SK-N-SH (cell line): ENCODE measurements at regions not wholly inside any gene's neighbourhood (a gene's known extent, or its start where the extent isn't known, plus 50 kb on each side); places are given as distances from the start of the nearest gene placed in this dataset.

Source experiments
- CTCF ChIA-PET: fragments of 300-600, 350-600 bp; formaldehyde crosslinking; extraction: SDS; loops from one replicate; lab custom pipeline; 2021; lab: Yijun Ruan, JAX
- POLR2A ChIA-PET: fragments of 350-600 bp; sonication (Branson Sonifier 250); formaldehyde crosslinking; extraction: SDS; loops from one replicate; lab custom pipeline; 2020; ENCODE audit warnings: antibody characterized with exemption, inconsistent platforms; lab: Yijun Ruan, JAX
- DNase-seq: peaks from one replicate; pipeline ENCODE4 v3.0.0; 2012
- H2AFZ ChIP-seq: fragments of 200-600 bp; sonication (generic); 2 replicates; pipeline ENCODE4 v1.8.1; 2016; ENCODE audit warnings: antibody characterized with exemption, mild to moderate bottlenecking, low read depth
- H3F3A ChIP-seq: fragments of 200-600 bp; sonication (generic); replicated peaks from 2 replicates; pipeline ENCODE3; 2016; ENCODE audit warnings: antibody characterized with exemption, mild to moderate bottlenecking; ENCODE audit not compliant: insufficient read depth
- H3K27ac ChIP-seq, 2 experiments: fragments of 200-500 bp in 1 of 2; fragments of 200-600 bp in 1 of 2; sonication (Bioruptor generic) in 1 of 2; sonication (generic), shearing (Covaris generic) in 1 of 2; 2 replicates each; pipeline versions ENCODE4 v1.5.1 to v1.6.1; 2014 to 2016; ENCODE audit warnings: low read depth in 2 of 2, inconsistent platforms in 1 of 2, low read length in 1 of 2, mild to moderate bottlenecking in 1 of 2, mixed read lengths in 1 of 2
- H3K27me3 ChIP-seq: fragments of 200-600 bp; sonication (generic), shearing (Covaris generic); 2 replicates; pipeline ENCODE4 v1.6.1; 2016; ENCODE audit warnings: mixed run types; ENCODE audit not compliant: insufficient read depth
- H3K36me3 ChIP-seq, 2 experiments: fragments of 200-500 bp in 1 of 2; fragments of 200-600 bp in 1 of 2; sonication (Bioruptor generic) in 1 of 2; sonication (generic) in 1 of 2; replicated peaks in 1 of 2; 2 replicates each; pipeline versions ENCODE3 to v1.5.1; 2014 to 2016; ENCODE audit warnings: low read length in 1 of 2, mild to moderate bottlenecking in 1 of 2; ENCODE audit not compliant: insufficient read depth in 2 of 2, control insufficient read depth in 1 of 2
- H3K4me1 ChIP-seq, 2 experiments: fragments of 200-500 bp in 1 of 2; fragments of 200-600 bp in 1 of 2; sonication (Bioruptor generic) in 1 of 2; sonication (generic), shearing (Covaris generic) in 1 of 2; 2 replicates each; pipeline versions ENCODE4 v1.5.1 to v1.6.1; 2014 to 2016; ENCODE audit warnings: low read depth in 1 of 2, low read length in 1 of 2, mixed run types in 1 of 2; ENCODE audit not compliant: insufficient read depth in 2 of 2, control insufficient read depth in 1 of 2
- H3K4me2 ChIP-seq: fragments of 200-600 bp; sonication (generic), shearing (Covaris generic); 2 replicates; pipeline ENCODE4 v1.6.1; 2017; ENCODE audit warnings: mixed run types
- H3K4me3 ChIP-seq, 2 experiments: fragments of 200-500 bp in 1 of 2; fragments of 200-600 bp in 1 of 2; sonication (Bioruptor generic) in 1 of 2; sonication (generic), shearing (Covaris generic) in 1 of 2; 2 replicates each; pipeline versions ENCODE4 v1.5.1 to v1.8.1; 2014 to 2016; ENCODE audit warnings: low read depth in 2 of 2, inconsistent platforms in 1 of 2, low read length in 1 of 2, mild to moderate bottlenecking in 1 of 2, mixed read lengths in 1 of 2, moderate library complexity in 1 of 2
- H3K79me2 ChIP-seq: fragments of 200-600 bp; sonication (generic); 2 replicates; pipeline ENCODE4 v1.8.1; 2017; ENCODE audit warnings: mild to moderate bottlenecking; ENCODE audit not compliant: insufficient read depth
- H3K9ac ChIP-seq: fragments of 200-600 bp; sonication (generic); 2 replicates; pipeline ENCODE4 v1.6.1; 2017; ENCODE audit warnings: mixed run types
- H3K9me2 ChIP-seq: fragments of 200-600 bp; sonication (generic); 2 replicates; pipeline ENCODE4 v1.6.1; 2017; ENCODE audit warnings: mixed run types
- H3K9me3 ChIP-seq: fragments of 200-600 bp; sonication (generic); 2 replicates; pipeline ENCODE4 v1.6.1; 2017; ENCODE audit warnings: mixed run types, mild to moderate bottlenecking, moderate library complexity
- H4K20me1 ChIP-seq: fragments of 200-600 bp; sonication (generic); 2 replicates; pipeline ENCODE4 v1.6.1; 2017; ENCODE audit warnings: mild to moderate bottlenecking, mixed run types; ENCODE audit not compliant: insufficient read depth
- CTCF ChIP-seq: fragments of 200-600 bp; sonication (generic); IDR thresholded peaks from 2 replicates; pipeline ENCODE4 v1.6.1; 2017; ENCODE audit warnings: antibody characterized with exemption, mild to moderate bottlenecking, moderate library complexity
- FOSL2 ChIP-seq: IDR thresholded peaks from 2 replicates; pipeline ENCODE4 v1.4.0; 2012; ENCODE audit warnings: low read depth, mild to moderate bottlenecking, moderate library complexity, borderline replicate concordance
- JUND ChIP-seq: IDR thresholded peaks from 2 replicates; pipeline ENCODE4 v1.4.0; 2012
- NRF1 ChIP-seq: IDR thresholded peaks from 2 replicates; pipeline ENCODE4 v1.6.1; 2012; ENCODE audit warnings: low read depth, mild to moderate bottlenecking, low read length
- RXRA ChIP-seq: IDR thresholded peaks from 2 replicates; pipeline ENCODE4 v1.4.0; 2012; ENCODE audit warnings: low read depth, mild to moderate bottlenecking, borderline replicate concordance
- SMC3 ChIP-seq: IDR thresholded peaks from 2 replicates; pipeline ENCODE4 v1.6.1; 2012; ENCODE audit warnings: low read depth, low read length, improper control_type of control experiment
- TAF1 ChIP-seq: IDR thresholded peaks from 2 replicates; pipeline ENCODE4 v1.6.1; 2012; ENCODE audit warnings: low read depth, mild to moderate bottlenecking, low read length, moderate library complexity, borderline replicate concordance
- TCF12 ChIP-seq: IDR thresholded peaks from 2 replicates; pipeline ENCODE4 v1.4.0; 2012
- TEAD4 ChIP-seq: IDR thresholded peaks from 2 replicates; pipeline ENCODE4 v1.4.0; 2012; ENCODE audit warnings: mild to moderate bottlenecking, borderline replicate concordance; ENCODE audit not compliant: insufficient read depth
- WGBS: methylation state at CpG from one replicate; pipeline ENCODE4 v1.1.6; 2017; ENCODE audit warnings: low lambda C conversion rate; 5-methylcytosine and 5-hydroxymethylcytosine counted together

GRCh38 chr17:6244253-6244652 is 174.1 kb downstream of the WSCD1 start (continued):
- TF ChIP-seq CTCF (no peak), TCF12 (no peak), NRF1 (no peak)

GRCh38 chr17:6243186-6243585 is 173.0 kb downstream of the WSCD1 start:
- 0 out of 2 replicates have a peak, but pooled peaks cover 5% of the 10 kb centered on the region for H4K20me1 ChIP-seq
- CTCF ChIA-PET = no interaction called here

GRCh38 chr17:6241996-6242395 is 171.8 kb downstream of the WSCD1 start:
- Histone ChIP-seq H3K4me3 (no peak overlapping the region), H2AFZ (no peak overlapping the region), H3K9ac (no peak overlapping the region), H3K27ac (no peak overlapping the region), H3K9me2 (no peaks in the 10 kb centered on the region), H3K4me2 (no peak overlapping the region), H4K20me1 (0 out of 2 replicates have a peak, but pooled peaks cover 3% of the 10 kb centered on the region), H3K4me1 (no peaks in the 10 kb centered on the region), H3F3A (no peaks in the 10 kb centered on the region), H3K27me3 (peaks cover 60% of the 10 kb centered on the region), H3K79me2 (no peaks in the 10 kb centered on the region), H3K36me3 (no peaks in the 10 kb centered on the region), H3K9me3 (no peaks in the 10 kb centered on the region)
- CTCF ChIA-PET = no interaction called here
- WGBS = 11% methylated on average over 2 of the region's 4 CpGs
- POLR2A ChIA-PET = no interaction called here
- TF ChIP-seq TEAD4 = no peak
- TF ChIP-seq FOSL2 = no peak
- TF ChIP-seq TAF1 = no peak
- no peak for DNase-seq

More at GRCh38 chr17:6243186-6243585, 173.0 kb downstream of the WSCD1 start:
- Histone ChIP-seq H3F3A (no peaks in the 10 kb centered on the region), H3K9me2 (no peaks in the 10 kb centered on the region), H3K79me2 (no peaks in the 10 kb centered on the region), H2AFZ (no peak overlapping the region), H3K4me2 (no peak overlapping the region), H3K27me3 (peaks cover 55% of the 10 kb centered on the region), H3K36me3 (no peaks in the 10 kb centered on the region), H3K9ac (no peak overlapping the region), H3K9me3 (no peaks in the 10 kb centered on the region), H3K4me3 (no peak overlapping the region), H3K4me1 (no peaks in the 10 kb centered on the region), H3K27ac (no peak overlapping the region)
- DNase-seq = no peak
- no peak for TF ChIP-seq RXRA
- POLR2A ChIA-PET = no interaction called here

- Histone ChIP-seq H3K4me1 (no peaks in the 10 kb centered on the region), H4K20me1 (0 out of 2 replicates have a peak, but pooled peaks cover 2% of the 10 kb centered on the region), H3K79me2 (no peaks in the 10 kb centered on the region), H3K4me2 (no peak overlapping the region), H3K27ac (no peak overlapping the region), H3K9me2 (no peaks in the 10 kb centered on the region), H3K9ac (no peak overlapping the region), H3K27me3 (peaks cover 64% of the 10 kb centered on the region), H2AFZ (no peak overlapping the region), H3K4me3 (no peak overlapping the region), H3F3A (no peaks in the 10 kb centered on the region), H3K9me3 (no peaks in the 10 kb centered on the region), H3K36me3 (no peaks in the 10 kb centered on the region)
- TF ChIP-seq TEAD4 (no peak), JUND (no peak), SMC3 (no peak)
- no peak for DNase-seq
- POLR2A ChIA-PET = no interaction called here
- WGBS = 10% methylated on average over 6 of the region's 6 CpGs
- CTCF ChIA-PET = no interaction called here
These were observed 171.2 kb downstream of the WSCD1 start for GRCh38 chr17:6241381-6241780.
